Fibroblast of the aortic adventitia (primary cell): ENCODE measurements at regions not wholly inside any gene's neighbourhood (a gene's known extent, or its start where the extent isn't known, plus 50 kb on each side); places are given as distances from the start of the nearest gene placed in this dataset.

ENCODE experiments used
- DNase-seq: peaks from one replicate; pipeline ENCODE4 v3.0.0-alpha.2; 2010; ENCODE audit warnings: low read depth
- H3K4me3 ChIP-seq: 2 replicates; pipeline ENCODE4 v1.5.1; 2011; ENCODE audit warnings: low read depth, mild to moderate bottlenecking, control low read depth, low read length, moderate library complexity
- TF ChIP-seq, protein P1 (sequence below): IDR thresholded peaks from 2 replicates; pipeline ENCODE4 v1.5.1; 2011; ENCODE audit warnings: mild to moderate bottlenecking, low read length, control low read depth, inconsistent platforms; ENCODE audit not compliant: insufficient read depth

DNA sequence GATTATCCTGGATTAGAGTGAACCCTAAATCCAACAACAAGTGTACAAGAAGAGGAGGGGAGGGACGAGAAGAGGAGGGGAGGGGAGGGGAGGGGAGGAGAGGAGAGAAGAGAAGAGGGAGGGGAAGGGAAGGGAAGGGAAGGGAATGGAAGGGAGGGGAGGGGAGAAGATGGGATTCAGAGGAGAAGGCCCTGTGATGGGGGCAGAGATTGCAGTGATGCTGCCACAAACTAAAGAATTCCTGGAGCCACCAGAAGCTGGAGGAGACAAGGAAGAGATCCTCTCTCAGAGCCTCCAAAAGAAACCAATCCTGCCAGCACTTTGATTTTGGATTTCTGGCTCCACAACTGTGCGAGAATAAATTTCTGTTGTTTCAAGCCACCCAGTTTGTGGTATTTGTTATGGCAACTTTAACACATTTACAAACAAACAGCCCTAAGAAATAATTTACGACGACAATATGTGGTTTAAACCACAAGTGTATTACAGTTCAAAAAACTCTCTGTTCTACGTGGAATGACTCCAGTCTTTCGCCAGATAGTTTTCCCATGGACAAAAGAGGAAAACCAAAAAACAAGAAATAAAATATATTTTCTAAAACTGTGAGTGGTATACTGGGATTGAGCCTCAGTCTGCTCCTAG lies 235.4 kb downstream of the HDGFL1 start:
- no peak overlapping the region for H3K4me3 ChIP-seq
- DNase-seq: no peak
- TF ChIP-seq, protein P1, sequence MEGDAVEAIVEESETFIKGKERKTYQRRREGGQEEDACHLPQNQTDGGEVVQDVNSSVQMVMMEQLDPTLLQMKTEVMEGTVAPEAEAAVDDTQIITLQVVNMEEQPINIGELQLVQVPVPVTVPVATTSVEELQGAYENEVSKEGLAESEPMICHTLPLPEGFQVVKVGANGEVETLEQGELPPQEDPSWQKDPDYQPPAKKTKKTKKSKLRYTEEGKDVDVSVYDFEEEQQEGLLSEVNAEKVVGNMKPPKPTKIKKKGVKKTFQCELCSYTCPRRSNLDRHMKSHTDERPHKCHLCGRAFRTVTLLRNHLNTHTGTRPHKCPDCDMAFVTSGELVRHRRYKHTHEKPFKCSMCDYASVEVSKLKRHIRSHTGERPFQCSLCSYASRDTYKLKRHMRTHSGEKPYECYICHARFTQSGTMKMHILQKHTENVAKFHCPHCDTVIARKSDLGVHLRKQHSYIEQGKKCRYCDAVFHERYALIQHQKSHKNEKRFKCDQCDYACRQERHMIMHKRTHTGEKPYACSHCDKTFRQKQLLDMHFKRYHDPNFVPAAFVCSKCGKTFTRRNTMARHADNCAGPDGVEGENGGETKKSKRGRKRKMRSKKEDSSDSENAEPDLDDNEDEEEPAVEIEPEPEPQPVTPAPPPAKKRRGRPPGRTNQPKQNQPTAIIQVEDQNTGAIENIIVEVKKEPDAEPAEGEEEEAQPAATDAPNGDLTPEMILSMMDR: no peak

DNA sequence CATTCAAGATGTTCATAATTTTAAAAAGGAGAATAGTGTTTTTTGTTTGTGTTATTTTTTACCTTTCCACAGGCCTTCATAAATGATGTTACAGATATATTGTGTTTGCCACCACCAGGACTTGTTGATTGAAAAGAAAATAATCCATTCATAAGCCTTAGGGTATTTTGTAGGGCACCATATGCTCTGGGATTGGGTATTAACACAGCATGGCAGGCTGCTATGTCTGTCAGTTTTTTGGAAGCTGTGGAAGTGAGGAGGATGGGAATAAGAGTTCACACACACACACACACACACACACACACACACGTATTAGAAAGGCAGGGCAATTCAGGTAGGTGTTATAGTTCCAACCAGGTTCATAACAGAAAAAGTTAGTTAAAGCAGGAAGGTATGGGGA lies 237.9 kb downstream of the HDGFL1 start:
- TF ChIP-seq, protein P1: no peak
- DNase-seq: no peak
- H3K4me3 ChIP-seq: no peak overlapping the region

DNA sequence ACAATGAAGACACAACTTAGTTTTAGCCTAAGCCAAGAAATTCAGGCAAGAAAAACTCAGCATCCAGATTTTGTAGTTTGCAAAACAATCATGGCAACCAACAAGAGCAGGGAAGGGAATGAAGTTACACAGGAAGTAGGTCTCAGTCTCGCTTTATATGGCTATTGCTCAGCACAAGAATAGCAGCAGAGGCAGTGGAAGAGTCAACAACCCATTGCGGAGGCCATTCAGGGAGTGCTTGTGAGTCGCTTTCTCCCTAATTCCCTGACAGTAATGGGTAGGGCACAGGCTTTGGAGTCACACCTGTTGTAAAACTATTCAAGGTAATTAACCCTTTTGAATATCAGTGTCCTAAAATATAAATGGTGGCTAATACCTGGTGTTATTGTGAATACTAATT lies 238.5 kb downstream of the HDGFL1 start:
- TF ChIP-seq, protein P1: no peak
- DNase-seq: no peak
- no peak overlapping the region for H3K4me3 ChIP-seq

DNA sequence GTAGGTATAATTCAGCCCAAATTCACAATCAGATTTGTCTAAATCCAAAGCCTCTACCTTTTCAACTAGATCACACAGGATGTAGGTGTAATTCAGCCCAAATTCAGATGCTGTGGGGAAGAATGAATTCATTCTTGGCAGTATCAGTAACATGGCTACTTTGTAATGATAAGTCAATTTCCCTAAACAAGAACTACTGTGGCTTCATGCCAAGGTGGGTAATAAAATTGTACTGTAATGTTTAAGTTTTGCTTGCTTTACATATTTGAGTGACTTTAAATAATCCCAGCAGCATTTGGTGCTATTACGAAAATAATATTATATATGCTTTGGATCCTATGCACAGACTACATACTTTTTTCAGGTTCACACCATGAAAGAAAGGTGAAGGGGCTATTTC lies 239.1 kb downstream of the HDGFL1 start:
- no peak for DNase-seq
- no peak overlapping the region for H3K4me3 ChIP-seq

DNA sequence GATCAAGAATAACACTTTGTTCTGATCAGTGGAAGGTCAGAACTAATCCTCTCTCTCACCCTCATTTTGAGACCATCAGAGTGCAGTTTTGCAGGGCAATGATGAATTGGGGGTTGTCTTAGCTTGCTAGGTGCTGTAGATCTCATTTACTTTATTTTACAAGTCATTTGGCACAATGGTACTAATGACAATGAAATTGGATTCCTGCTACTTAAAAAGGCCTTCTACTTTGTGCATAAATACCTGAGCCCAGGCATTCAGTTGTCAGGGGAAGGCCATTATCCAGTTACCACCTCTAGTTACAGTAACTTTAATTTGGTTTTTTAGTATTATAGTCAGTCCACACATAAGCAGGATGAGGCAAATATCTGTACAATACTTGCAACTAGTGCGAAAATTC lies 240.0 kb downstream of the HDGFL1 start:
- DNase-seq: no peak
- H3K4me3 ChIP-seq: no peak overlapping the region
- TF ChIP-seq, protein P1: no peak

More for the DNA sequence above, 239.1 kb downstream of the HDGFL1 start:
- TF ChIP-seq, protein P1: no peak

DNA sequence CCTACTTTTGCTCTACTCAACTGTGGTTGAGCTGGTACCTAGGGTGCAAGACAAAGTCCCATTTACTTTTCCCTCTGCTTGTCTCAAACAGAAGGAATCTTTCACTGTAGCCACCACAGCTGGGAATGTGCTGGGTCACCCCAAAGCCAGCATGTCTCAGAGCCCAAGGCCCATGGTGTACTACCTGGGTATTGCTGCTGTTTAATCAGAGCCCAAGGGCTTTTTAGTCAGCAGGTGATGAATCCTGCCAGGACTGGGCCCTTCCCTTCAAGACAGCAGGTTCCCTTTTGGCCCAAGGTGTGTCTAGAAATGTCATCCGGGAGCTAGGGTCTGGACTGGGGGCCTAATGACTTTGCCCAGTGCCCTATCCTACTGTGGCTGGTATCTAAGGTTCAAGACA lies 249.8 kb downstream of the HDGFL1 start:
- DNase-seq: no peak
- H3K4me3 ChIP-seq: no peak overlapping the region
- TF ChIP-seq, protein P1: no peak
